ENCODE measurements at regions not wholly inside any gene's neighbourhood (a gene's known extent, or its start where the extent isn't known, plus 50 kb on each side); places are given as distances from the start of the nearest gene placed in this dataset.

DNA sequence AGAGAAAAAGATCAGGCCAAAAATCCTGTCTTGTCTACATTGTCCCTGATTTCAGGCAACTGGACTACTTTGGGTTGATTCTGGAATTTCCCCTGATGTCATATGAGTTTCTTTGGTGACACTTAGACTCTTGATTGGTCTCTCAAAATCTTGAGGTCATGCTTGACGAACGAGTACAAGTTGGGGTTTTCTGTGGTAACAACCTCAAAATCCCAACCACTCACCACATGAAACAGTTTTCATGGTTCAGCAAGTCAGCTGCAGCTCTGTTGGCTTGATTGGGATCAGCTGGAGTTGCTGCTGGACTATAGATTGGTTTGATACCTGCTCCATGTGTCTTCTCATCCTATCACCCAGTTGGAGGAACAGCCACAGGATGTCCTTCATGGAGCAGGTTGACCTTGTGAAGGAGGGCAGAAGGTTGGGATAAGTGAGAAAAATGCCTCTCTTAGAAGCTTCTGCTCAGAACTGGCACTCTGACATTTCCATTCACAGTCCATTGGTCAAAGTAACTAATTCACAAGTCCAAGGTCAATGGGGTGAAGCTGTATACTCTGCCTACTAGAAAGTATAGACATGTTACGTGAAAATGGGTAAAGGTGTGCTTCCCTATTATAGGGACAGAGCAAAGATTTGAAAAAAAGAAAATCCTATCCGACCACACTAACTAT, 284.5 kb downstream of the SH3GL2 start:
- POLR2A ChIA-PET = interaction anchor here (0.5 kb wide), 1 partner anchor 124 kb away, joined by 3 read pairs; no protein-coding TSS in a partner anchor
- CTCF ChIA-PET = interaction anchor here (1.4 to 1.9 kb wide), 2 partner anchors 52 to 350 kb away, joined by 3 to 6 read pairs; no protein-coding TSS in a partner anchor
- H3K9ac ChIP-seq (ENCODE audit: control insufficient read depth, insufficient read depth, low read length) = no peak overlapping the region
- DNase-seq (ENCODE audit: low read depth, low spot score) (peak; percentile 82), ATAC-seq (peak; percentile 92), FAIRE-seq (peak; percentile 59)
- H3K4me1 ChIP-seq (ENCODE audit: control insufficient read depth, insufficient read depth, low read length) = peaks cover 7% of the 10 kb centered on the region; the same call in 1 of the 2 replicates
- no peaks in the 10 kb centered on the region for H3K79me2 ChIP-seq (ENCODE audit: control insufficient read depth, insufficient read depth, low read length)
- 0% methylated on average over 4 of the region's 4 CpGs for WGBS (ENCODE audit: insufficient coverage, insufficient replicate concordance, low lambda C conversion rate, missing lambda C conversion rate)
- H3K27ac ChIP-seq (ENCODE audit: control insufficient read depth, insufficient read depth) = no peak overlapping the region; the same call in 1 of the 2 replicates
- no peaks in the 10 kb centered on the region for H3K27me3 ChIP-seq (replicated peaks in 1 of 2; ENCODE audit: control insufficient read depth in 2 of 2, insufficient read depth in 2 of 2, low read length in 1 of 2)
- H2AFZ ChIP-seq (ENCODE audit: control insufficient read depth, low read depth, low read length) = no peak overlapping the region
- BruUV-seq (replicated peaks) = no TSS peak
- peak overlapping the region; percentile 71 for H3K4me2 ChIP-seq (ENCODE audit: control insufficient read depth, insufficient read depth)
- intact Hi-C loops (cut with micrococcal nuclease; ENCODE audit: unreplicated experiment) = no loop called here
- H3K4me3 ChIP-seq = no peak overlapping the region
- RAD21 ChIA-PET (ENCODE audit: unreplicated experiment) = no interaction called here
- H3K9me3 ChIP-seq (replicated peaks; ENCODE audit: control insufficient read depth, insufficient read depth, low read length) = no peaks in the 10 kb centered on the region; the same call in 2 of the 3 replicates
- SMC1A ChIA-PET (ENCODE audit: uncharacterized antibody, unreplicated experiment) = interaction anchor here (1.1 to 1.5 kb wide), 3 partner anchors 9 to 52 kb away, joined by 3 to 4 read pairs (median 3); no protein-coding TSS in a partner anchor
- H4K20me1 ChIP-seq (ENCODE audit: control insufficient read depth, insufficient read depth) = no peaks in the 10 kb centered on the region
- in situ Hi-C loops (cut with MboI) = no loop called here
- H3K36me3 ChIP-seq (ENCODE audit: control insufficient read depth in 2 of 2, insufficient read depth in 2 of 2, low read length in 1 of 2) = no peaks in the 10 kb centered on the region
- TF ChIP-seq BMI1 (IDR thresholded peaks at IDR 0.05; ENCODE audit: borderline replicate concordance) (peak; percentile 57), TBL1XR1 (IDR thresholded peaks at IDR 0.05; ENCODE audit: low read depth, low read length) (0 out of 2 replicates have a peak, but pooled peaks have one; percentile 8), ZNF622 (IDR thresholded peaks at IDR 0.05) (no peak), SMARCA5 (IDR thresholded peaks at IDR 0.05) (no peak), SMC3 (IDR thresholded peaks at IDR 0.05; ENCODE audit: borderline replicate concordance, low read length) (no peak), ZNF384 (IDR thresholded peaks at IDR 0.05; ENCODE audit: borderline replicate concordance, low read depth, low read length) (peak; percentile 24; the same call in 1 of the 2 replicates), EP300 (IDR thresholded peaks at IDR 0.05; ENCODE audit: borderline replicate concordance in 1 of 2, control insufficient read depth in 1 of 2, low read depth in 2 of 2, low read length in 2 of 2) (peak; percentile 83 to 93; a peak in 3 of 4 replicates), MEF2B (IDR thresholded peaks at IDR 0.05; ENCODE audit: partially characterized antibody, poor library complexity, severe bottlenecking) (peak; percentile 47), SMAD5 (IDR thresholded peaks at IDR 0.05; ENCODE audit: low read depth) (no peak), TAF1 (IDR thresholded peaks at IDR 0.05; ENCODE audit: borderline replicate concordance, low read depth, low read length) (no peak), PAX8 (IDR thresholded peaks at IDR 0.05) (no peak), ZBED1 (IDR thresholded peaks at IDR 0.05; ENCODE audit: borderline replicate concordance) (0 out of 2 replicates have a peak, but pooled peaks have one; percentile 25), ASH2L (IDR thresholded peaks at IDR 0.05; ENCODE audit: borderline replicate concordance, low read depth) (no peak), EZH2 (IDR thresholded peaks at IDR 0.05; ENCODE audit: borderline replicate concordance, control insufficient read depth, low read depth, low read length) (0 out of 2 replicates have a peak, but pooled peaks have one; percentile 85), MTA2 (IDR thresholded peaks at IDR 0.05; ENCODE audit: low read depth) (peak; percentile 96), RCOR1 (conservative IDR thresholded peaks at IDR 0.05; ENCODE audit: low read depth, low read length) (no peak), PAX5 (IDR thresholded peaks at IDR 0.05; ENCODE audit: borderline replicate concordance, low read depth, low read length) (peak; percentile 98), ZNF217 (IDR thresholded peaks at IDR 0.05) (0 out of 2 replicates have a peak, but pooled peaks have one; percentile 13), NFYA (IDR thresholded peaks at IDR 0.05; ENCODE audit: borderline replicate concordance, low read depth, low read length) (no peak)
- TF ChIP-seq, protein P1, sequence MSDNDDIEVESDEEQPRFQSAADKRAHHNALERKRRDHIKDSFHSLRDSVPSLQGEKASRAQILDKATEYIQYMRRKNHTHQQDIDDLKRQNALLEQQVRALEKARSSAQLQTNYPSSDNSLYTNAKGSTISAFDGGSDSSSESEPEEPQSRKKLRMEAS (IDR thresholded peaks at IDR 0.05; ENCODE audit: low read depth, low read length) = no peak
- TF ChIP-seq, protein P2, sequence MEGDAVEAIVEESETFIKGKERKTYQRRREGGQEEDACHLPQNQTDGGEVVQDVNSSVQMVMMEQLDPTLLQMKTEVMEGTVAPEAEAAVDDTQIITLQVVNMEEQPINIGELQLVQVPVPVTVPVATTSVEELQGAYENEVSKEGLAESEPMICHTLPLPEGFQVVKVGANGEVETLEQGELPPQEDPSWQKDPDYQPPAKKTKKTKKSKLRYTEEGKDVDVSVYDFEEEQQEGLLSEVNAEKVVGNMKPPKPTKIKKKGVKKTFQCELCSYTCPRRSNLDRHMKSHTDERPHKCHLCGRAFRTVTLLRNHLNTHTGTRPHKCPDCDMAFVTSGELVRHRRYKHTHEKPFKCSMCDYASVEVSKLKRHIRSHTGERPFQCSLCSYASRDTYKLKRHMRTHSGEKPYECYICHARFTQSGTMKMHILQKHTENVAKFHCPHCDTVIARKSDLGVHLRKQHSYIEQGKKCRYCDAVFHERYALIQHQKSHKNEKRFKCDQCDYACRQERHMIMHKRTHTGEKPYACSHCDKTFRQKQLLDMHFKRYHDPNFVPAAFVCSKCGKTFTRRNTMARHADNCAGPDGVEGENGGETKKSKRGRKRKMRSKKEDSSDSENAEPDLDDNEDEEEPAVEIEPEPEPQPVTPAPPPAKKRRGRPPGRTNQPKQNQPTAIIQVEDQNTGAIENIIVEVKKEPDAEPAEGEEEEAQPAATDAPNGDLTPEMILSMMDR (IDR thresholded peaks at IDR 0.05 in 2 of 3, conservative IDR thresholded peaks at IDR 0.05 in 1 of 3; ENCODE audit: control insufficient read depth in 2 of 3, extremely low read depth in 1 of 3, insufficient read depth in 1 of 3, low read depth in 3 of 3, low read length in 3 of 3) = no peak
- TF ChIP-seq, protein P3, sequence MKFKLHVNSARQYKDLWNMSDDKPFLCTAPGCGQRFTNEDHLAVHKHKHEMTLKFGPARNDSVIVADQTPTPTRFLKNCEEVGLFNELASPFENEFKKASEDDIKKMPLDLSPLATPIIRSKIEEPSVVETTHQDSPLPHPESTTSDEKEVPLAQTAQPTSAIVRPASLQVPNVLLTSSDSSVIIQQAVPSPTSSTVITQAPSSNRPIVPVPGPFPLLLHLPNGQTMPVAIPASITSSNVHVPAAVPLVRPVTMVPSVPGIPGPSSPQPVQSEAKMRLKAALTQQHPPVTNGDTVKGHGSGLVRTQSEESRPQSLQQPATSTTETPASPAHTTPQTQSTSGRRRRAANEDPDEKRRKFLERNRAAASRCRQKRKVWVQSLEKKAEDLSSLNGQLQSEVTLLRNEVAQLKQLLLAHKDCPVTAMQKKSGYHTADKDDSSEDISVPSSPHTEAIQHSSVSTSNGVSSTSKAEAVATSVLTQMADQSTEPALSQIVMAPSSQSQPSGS (IDR thresholded peaks at IDR 0.05; ENCODE audit: low read length) = peak; percentile 92
